Activated CD4-positive, CD25-positive, alpha-beta regulatory T cell treated with anti-CD3 and anti-CD28 coated beads, Interleukin-2, amount 50 U/mL, for 16 hours (primary cell): ENCODE measurements at regions not wholly inside any gene's neighbourhood (a gene's known extent, or its start where the extent isn't known, plus 50 kb on each side); places are given as distances from the start of the nearest gene placed in this dataset.

Experiments used
- DNase-seq: peaks from one replicate; pipeline ENCODE4 v3.0.0-alpha.2; 2020; ENCODE audit warnings: low read depth, low spot score

GRCh38 chr10:84047258-84048010, 91.9 kb upstream of the GHITM start:
- no peak for DNase-seq

GRCh38 chr10:84049645-84050011, 89.7 kb upstream of the GHITM start:
- no peak for DNase-seq

GRCh38 chr10:84053626-84054025, 85.7 kb upstream of the GHITM start:
- DNase-seq = no peak

- no peak for DNase-seq
Measured at GRCh38 chr10:84054743-84055142, 84.6 kb upstream of the GHITM start.

DNA sequence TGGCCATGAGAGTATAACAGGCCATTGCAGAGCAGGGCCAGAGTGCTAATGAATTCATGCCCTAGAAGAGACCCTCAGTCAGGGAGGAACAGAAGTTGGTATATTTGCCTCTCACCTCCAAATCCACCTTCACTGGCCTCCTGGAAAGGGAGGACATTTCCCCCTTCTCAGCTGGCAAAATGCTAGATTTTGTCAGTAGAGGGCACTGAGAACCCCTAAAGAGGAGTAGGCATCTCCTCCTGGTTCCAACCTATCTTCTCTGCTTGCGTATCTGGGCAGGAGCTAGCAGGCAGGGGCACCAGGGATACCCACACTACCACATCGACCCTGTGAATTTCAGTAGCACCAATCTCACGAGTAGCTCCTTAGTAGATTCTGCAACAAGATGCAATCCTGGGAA, 79.8 kb upstream of the GHITM start:
- no peak for DNase-seq

- DNase-seq = no peak
Measured at GRCh38 chr10:84063440-84063839, 75.9 kb upstream of the GHITM start.

GRCh38 chr10:84065804-84066601, 73.3 kb upstream of the GHITM start:
- DNase-seq = no peak

GRCh38 chr10:84074521-84074920, 64.8 kb upstream of the GHITM start:
- no peak for DNase-seq

- DNase-seq = no peak
Measured at GRCh38 chr10:84075226-84076046, 63.9 kb upstream of the GHITM start.

- no peak for DNase-seq
Measured at GRCh38 chr10:84076047-84076388, 63.3 kb upstream of the GHITM start.

DNA sequence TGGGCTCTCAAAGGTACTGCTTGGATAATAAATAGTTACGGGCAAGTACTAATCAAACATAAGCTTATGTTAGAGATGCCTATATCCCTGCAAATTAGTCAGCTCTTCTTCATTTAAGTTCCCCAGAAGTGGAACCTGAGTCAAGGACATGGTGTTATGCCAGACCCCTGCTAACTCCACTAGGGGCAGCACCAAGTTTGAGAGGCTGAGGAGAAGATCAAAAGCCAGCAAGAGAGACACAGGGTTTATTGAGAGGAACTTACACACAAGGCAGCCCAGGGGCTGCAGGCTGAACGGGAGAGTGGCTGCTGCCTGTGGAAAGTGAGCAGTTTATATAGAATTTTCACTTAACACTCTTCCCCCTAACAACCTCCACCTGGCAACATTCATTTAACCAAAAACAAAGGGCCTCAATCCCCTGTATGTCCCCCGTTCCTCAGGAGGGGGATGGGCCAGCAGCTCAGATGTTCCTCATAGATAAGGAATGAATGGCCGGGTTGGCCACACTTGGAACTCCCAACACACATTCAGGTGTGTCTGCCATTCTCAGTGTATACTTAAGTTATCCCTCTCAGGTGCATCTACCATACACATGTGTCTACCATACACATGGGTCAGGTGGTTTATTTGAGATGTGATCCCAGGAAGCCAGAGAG, 62.6 kb upstream of the GHITM start:
- no peak for DNase-seq

GRCh38 chr10:84077768-84078167, 61.5 kb upstream of the GHITM start:
- no peak for DNase-seq

DNA sequence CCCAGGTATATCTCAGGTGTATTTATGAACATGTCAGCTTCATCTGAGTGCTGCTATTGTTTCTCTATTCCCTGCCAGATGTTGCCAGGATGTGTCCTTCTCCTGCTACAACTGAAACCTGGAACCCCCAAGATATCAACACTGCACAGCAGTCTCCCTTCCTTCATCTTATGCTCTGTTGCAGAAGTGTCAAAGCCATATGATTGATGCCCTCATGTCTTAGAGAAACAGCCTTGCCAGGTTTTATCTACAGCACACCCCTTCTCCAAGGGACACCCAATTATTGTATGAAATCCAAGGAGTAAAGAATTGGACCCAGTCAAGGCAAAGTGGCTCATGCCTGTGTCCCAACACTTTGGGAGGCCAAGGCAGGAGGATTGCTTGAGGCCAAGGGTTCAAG, 60.5 kb upstream of the GHITM start:
- DNase-seq = no peak

- DNase-seq = no peak
Measured at GRCh38 chr10:84084342-84084741, 55.0 kb upstream of the GHITM start.

DNA sequence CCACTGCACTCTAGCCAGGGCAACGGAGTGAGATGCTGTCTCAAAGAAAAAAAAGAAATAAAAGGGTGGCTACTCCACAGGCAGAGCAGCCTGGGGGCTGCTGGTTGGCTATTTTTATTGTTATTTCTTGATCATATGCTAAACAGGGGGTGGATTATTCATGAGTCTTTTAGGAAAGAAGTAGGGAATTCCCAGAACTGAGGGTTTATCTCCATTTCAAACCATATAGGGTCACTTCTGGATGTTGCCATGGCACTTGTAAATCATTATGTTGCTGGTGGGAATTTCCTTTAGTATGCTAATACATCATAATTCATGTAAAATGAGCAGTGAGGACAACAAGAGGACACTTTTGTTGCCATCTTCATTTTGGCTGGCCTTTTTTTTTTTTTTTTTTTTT, 52.1 kb upstream of the GHITM start:
- no peak for DNase-seq

DNA sequence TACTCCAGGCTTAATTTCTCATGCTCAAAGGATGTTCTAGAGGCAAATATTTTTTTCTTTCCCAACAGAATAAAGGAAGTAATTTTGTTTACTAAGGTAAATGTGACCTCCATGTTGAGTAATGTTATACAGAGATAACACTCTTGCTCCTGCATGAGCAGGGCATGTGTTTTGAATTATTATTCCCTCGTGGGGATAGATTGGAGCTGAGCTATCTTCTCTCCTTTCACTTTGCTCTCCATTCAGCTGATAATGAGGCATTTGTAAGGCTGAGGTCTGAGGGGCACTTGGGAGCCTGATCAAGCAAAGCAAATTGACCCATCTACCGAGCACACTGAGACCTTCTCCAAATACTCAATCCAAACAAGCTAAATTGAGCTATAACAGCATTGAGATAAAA, 50.7 kb upstream of the GHITM start:
- no peak for DNase-seq

- DNase-seq = no peak
Measured at GRCh38 chr10:84089162-84089561, 50.1 kb upstream of the GHITM start.
